Epithelial cell of proximal tubule (primary cell): ENCODE measurements at regions not wholly inside any gene's neighbourhood (a gene's known extent, or its start where the extent isn't known, plus 50 kb on each side); places are given as distances from the start of the nearest gene placed in this dataset.

ENCODE experiments used
- DNase-seq: peaks from one replicate; pipeline ENCODE4 v3.0.0-alpha.2; 2011; ENCODE audit warnings: low read depth
- H3K4me3 ChIP-seq: 2 replicates; pipeline ENCODE4 v1.5.1; 2011; ENCODE audit warnings: low read depth, mild to moderate bottlenecking, low read length
- CTCF ChIP-seq: conservative IDR thresholded peaks from 2 replicates; pipeline ENCODE4 v1.5.1; 2012; ENCODE audit warnings: low read depth, mild to moderate bottlenecking, low read length

GRCh38 chrX:9302381-9302780 lies 162.5 kb upstream of the TBL1X start:
- TF ChIP-seq CTCF = no peak
- H3K4me3 ChIP-seq = no peak overlapping the region
- no peak for DNase-seq

GRCh38 chrX:9308426-9308825 lies 156.4 kb upstream of the TBL1X start:
- DNase-seq = no peak
- no peak overlapping the region for H3K4me3 ChIP-seq
- no peak for TF ChIP-seq CTCF

GRCh38 chrX:9310616-9311015 lies 154.2 kb upstream of the TBL1X start:
- no peak overlapping the region for H3K4me3 ChIP-seq
- DNase-seq = no peak
- TF ChIP-seq CTCF = no peak

GRCh38 chrX:9311421-9312160 lies 153.3 kb upstream of the TBL1X start:
- no peak overlapping the region for H3K4me3 ChIP-seq
- no peak for TF ChIP-seq CTCF
- DNase-seq = no peak

GRCh38 chrX:9312922-9313867 lies 151.7 kb upstream of the TBL1X start:
- DNase-seq = no peak
- TF ChIP-seq CTCF = peak; percentile 68
- no peak overlapping the region for H3K4me3 ChIP-seq

- no peak overlapping the region for H3K4me3 ChIP-seq
- DNase-seq = no peak
- TF ChIP-seq CTCF = no peak
Measured at GRCh38 chrX:9315086-9315485, 149.8 kb upstream of the TBL1X start.
